ENCODE measurements at regions not wholly inside any gene's neighbourhood (a gene's known extent, or its start where the extent isn't known, plus 50 kb on each side); places are given as distances from the start of the nearest gene placed in this dataset.

DNA sequence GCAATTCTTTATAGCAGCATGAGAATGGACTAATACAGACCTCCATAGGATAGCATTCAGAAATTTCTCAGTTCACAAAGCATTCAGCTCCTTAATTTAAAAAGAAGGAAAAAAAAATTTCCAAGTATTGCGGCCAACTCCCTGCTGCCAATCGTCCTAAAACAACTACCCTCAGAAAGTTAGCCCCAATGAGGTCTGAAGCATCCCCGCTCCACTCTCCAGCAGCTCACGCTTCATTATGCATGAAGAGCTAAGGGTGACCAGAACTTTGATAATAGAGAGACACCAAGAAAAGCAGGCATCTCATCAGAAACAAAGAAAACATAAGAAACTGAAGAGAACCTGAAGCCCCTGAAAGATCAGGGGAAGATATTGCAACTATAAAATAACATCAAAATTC, 172.8 kb upstream of the NUDT4 start:
- DNase-seq (ENCODE audit: low spot score in 2 of 2): no peak
- intact Hi-C loops (cut with DNase I; ENCODE audit: low total_unique reads): no loop called here
- WGBS, 2 donors: 89 to 93% methylated on average over 4 of the region's 4 CpGs
- H3K4me3 ChIP-seq (ENCODE audit: low read depth, poor library complexity, severe bottlenecking): no peak overlapping the region
- TF ChIP-seq POLR2A (IDR thresholded peaks at IDR 0.05): no peak
- TF ChIP-seq, protein P1, sequence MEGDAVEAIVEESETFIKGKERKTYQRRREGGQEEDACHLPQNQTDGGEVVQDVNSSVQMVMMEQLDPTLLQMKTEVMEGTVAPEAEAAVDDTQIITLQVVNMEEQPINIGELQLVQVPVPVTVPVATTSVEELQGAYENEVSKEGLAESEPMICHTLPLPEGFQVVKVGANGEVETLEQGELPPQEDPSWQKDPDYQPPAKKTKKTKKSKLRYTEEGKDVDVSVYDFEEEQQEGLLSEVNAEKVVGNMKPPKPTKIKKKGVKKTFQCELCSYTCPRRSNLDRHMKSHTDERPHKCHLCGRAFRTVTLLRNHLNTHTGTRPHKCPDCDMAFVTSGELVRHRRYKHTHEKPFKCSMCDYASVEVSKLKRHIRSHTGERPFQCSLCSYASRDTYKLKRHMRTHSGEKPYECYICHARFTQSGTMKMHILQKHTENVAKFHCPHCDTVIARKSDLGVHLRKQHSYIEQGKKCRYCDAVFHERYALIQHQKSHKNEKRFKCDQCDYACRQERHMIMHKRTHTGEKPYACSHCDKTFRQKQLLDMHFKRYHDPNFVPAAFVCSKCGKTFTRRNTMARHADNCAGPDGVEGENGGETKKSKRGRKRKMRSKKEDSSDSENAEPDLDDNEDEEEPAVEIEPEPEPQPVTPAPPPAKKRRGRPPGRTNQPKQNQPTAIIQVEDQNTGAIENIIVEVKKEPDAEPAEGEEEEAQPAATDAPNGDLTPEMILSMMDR (IDR thresholded peaks at IDR 0.05): no peak

DNA sequence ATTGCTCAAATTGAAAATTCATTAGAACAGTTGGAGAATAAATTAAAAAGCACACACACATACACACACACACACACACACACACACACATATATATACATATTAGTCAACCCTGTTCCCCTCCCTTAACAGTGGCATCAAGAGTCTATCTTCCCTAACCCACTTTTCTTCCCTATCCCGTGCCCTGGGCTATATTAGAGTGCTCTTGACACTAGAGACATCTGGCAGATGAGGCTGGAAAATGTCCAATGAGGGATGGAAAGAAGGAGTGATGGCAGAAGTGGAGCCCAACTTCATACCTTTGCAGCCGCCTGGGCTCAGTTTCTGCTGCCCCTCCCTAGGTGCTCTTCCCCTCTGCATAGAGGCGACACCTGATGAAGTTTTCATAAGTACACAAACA, 172.4 kb upstream of the NUDT4 start:
- intact Hi-C loops (cut with DNase I; ENCODE audit: low total_unique reads): no loop called here
- no peak overlapping the region for H3K4me3 ChIP-seq (ENCODE audit: low read depth, poor library complexity, severe bottlenecking)
- DNase-seq (ENCODE audit: low spot score in 2 of 2): no peak
- WGBS, 2 donors: 69 to 77% methylated on average over 3 of the region's 3 CpGs
- no peak for TF ChIP-seq POLR2A (IDR thresholded peaks at IDR 0.05)
- TF ChIP-seq, protein P1 (IDR thresholded peaks at IDR 0.05): no peak

DNA sequence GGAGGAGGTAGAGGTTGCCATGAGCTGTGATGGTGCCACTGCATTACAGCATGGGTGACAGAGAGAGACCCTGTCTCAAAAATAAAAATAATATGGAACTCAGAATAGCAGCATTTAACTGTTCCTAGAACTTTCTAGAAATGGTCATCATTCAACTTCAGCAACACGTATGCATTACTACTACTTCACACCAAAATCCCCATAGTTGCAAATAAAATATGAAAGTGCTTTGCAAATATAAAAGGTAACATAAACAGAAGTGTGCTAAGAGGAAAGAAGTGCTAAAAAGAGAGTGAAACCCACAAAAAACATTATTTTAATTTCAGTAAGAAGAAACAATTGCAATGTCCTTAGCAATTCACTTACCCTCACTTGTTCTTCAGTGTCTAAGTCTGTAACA, 169.7 kb upstream of the NUDT4 start:
- intact Hi-C loops (cut with DNase I; ENCODE audit: low total_unique reads): no loop called here
- WGBS, 2 donors: 86 to 100% methylated on average over 1 of the region's 1 CpG
- no peak for DNase-seq (ENCODE audit: low spot score in 2 of 2)
- no peak overlapping the region for H3K4me3 ChIP-seq (ENCODE audit: low read depth, poor library complexity, severe bottlenecking)
- TF ChIP-seq, protein P1 (IDR thresholded peaks at IDR 0.05): no peak
- TF ChIP-seq POLR2A (IDR thresholded peaks at IDR 0.05): no peak

DNA sequence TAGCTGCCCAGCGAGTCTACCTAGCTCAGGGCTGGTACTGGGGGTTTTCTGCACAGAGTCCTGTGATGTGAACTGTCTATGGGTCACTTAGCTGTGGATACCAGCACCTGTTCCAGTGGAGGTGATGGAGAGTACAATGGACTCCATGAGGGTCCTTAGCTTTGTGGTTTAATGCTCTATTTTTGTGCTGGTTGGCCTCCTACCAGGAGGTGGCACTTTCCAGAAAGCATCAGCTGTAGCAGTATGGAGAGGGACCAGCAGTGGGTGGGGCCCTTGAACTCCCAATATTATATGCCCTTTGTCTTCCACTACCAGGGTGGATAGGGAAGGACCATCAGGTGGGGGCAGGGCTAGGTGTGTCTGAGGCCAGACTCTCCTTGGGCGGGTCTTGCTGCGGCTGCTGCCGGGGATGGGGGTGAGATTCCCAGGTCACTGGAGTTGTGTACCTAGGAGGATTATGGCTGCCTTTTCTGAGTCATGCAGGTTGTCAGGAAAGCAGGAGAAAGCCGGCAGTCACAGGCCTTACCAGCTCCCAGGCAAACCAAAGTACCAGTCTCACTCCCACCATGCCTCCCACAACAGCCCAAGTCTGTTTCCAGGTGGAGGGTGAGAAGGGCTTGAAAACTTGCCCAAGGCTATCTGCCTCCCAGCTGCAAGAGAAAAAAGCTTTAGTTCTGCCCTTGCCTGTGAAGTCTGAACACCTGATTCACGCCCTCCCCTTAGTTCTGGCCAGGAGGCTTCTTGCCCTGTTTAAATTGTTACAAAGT, 163.0 kb upstream of the NUDT4 start:
- H3K4me3 ChIP-seq (ENCODE audit: low read depth, poor library complexity, severe bottlenecking): no peak overlapping the region
- 88 to 89% methylated on average over 6 of the region's 6 CpGs for WGBS, 2 donors
- intact Hi-C loops (cut with DNase I; ENCODE audit: low total_unique reads): no loop called here
- TF ChIP-seq, protein P1 (IDR thresholded peaks at IDR 0.05): no peak
- no peak for DNase-seq (ENCODE audit: low spot score in 2 of 2)

DNA sequence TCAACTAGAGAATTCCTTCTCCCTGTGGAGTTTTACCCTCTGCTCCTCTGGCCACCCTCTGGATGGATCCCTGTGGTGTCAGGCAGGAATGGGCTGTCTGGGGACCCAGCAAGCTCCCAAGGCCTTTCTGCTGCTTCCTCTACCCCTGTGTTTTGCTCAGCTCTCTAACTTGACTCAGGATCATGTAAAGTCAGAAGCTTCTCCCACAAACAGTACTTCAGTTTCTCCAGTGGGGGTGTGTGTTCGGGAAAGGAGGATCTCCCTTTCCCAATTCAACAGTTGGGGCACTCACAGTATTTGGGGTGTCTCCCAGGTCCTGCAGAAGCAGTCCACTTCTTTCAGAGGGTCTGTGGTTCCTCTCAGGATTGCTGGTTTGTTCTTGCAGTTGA, 162.4 kb upstream of the NUDT4 start:
- no peak for DNase-seq (ENCODE audit: low spot score in 2 of 2)
- WGBS, 2 donors: 81 to 95% methylated on average over 1 of the region's 1 CpG
- H3K4me3 ChIP-seq (ENCODE audit: low read depth, poor library complexity, severe bottlenecking): no peak overlapping the region
- intact Hi-C loops (cut with DNase I; ENCODE audit: low total_unique reads): no loop called here
- no peak for TF ChIP-seq POLR2A (IDR thresholded peaks at IDR 0.05)
- TF ChIP-seq, protein P1 (IDR thresholded peaks at IDR 0.05): no peak

DNA sequence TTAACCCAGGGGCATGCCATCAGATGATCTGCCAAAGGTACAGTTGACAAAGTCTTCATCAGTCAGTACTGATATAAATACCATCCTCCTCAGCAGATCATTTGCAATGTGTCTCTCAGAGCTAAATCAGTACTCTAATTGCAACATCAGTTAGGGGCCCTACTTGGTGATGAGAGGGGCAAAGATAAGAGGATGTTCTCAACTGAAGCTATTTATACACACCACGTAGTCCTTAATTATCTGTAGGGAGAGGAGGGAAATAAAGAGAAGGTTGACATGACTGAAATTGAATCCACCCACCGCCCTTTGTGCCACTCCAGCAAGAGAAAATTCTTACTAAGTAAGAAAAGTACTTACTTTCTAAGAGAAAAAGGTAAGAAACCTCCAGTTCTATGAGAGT, 157.8 kb upstream of the NUDT4 start:
- intact Hi-C loops (cut with DNase I; ENCODE audit: low total_unique reads): no loop called here
- WGBS, 2 donors: 67 to 68% methylated on average over 2 of the region's 2 CpGs
- H3K4me3 ChIP-seq (ENCODE audit: low read depth, poor library complexity, severe bottlenecking): no peak overlapping the region
- no peak for TF ChIP-seq POLR2A (IDR thresholded peaks at IDR 0.05)
- TF ChIP-seq, protein P1 (IDR thresholded peaks at IDR 0.05): no peak
- DNase-seq (ENCODE audit: low spot score in 2 of 2): no peak
